Bronchial epithelial cell (primary cell): ENCODE measurements at regions not wholly inside any gene's neighbourhood (a gene's known extent, or its start where the extent isn't known, plus 50 kb on each side); places are given as distances from the start of the nearest gene placed in this dataset.
A peak's percentile ranks its signal among the peaks of the same experiment; 100 is the strongest.

Source experiments
- DNase-seq: peaks from one replicate; pipeline ENCODE4 v3.0.0-alpha.2; 2010; ENCODE audit warnings: low read depth
- FAIRE-seq: peaks from 2 replicates; lab custom pipeline; 2011; peaks lifted over from hg19 to GRCh38; lab: Jason Lieb, UNC
- H3K27me3 ChIP-seq: 2 replicates; pipeline ENCODE4 v1.5.1; 2011; ENCODE audit warnings: low read length; ENCODE audit not compliant: control insufficient read depth, insufficient read depth
- H3K36me3 ChIP-seq: 2 replicates; pipeline ENCODE4 v1.5.1; 2011; ENCODE audit warnings: low read length; ENCODE audit not compliant: control insufficient read depth, insufficient read depth
- H3K4me3 ChIP-seq: 2 replicates; pipeline ENCODE4 v1.5.1; 2011; ENCODE audit warnings: mild to moderate bottlenecking, low read depth, low read length, control low read depth
- CTCF ChIP-seq: IDR thresholded peaks from 2 replicates; pipeline ENCODE4 v1.5.1; 2011; ENCODE audit warnings: mild to moderate bottlenecking, moderate library complexity, low read length, control low read depth, inconsistent platforms; ENCODE audit not compliant: insufficient read depth, severe bottlenecking

- H3K4me3 ChIP-seq = no peak overlapping the region
- FAIRE-seq (no peak), DNase-seq (no peak)
- peaks cover 3% of the 10 kb centered on the region for H3K27me3 ChIP-seq
- no peak for TF ChIP-seq CTCF
- H3K36me3 ChIP-seq = no peaks in the 10 kb centered on the region
Measured at GRCh38 chr14:98937712-98938505, 334.1 kb downstream of the BCL11B start.

- no peaks in the 10 kb centered on the region for H3K36me3 ChIP-seq
- no peak for TF ChIP-seq CTCF
- no peaks in the 10 kb centered on the region for H3K27me3 ChIP-seq
- DNase-seq (no peak), FAIRE-seq (peak; percentile 76)
- no peak overlapping the region for H3K4me3 ChIP-seq
Measured at GRCh38 chr14:98940693-98941437, 331.1 kb downstream of the BCL11B start.

GRCh38 chr14:98941481-98941880, 330.5 kb downstream of the BCL11B start:
- Histone ChIP-seq H3K4me3 (no peak overlapping the region), H3K36me3 (no peaks in the 10 kb centered on the region), H3K27me3 (no peaks in the 10 kb centered on the region)
- no peak for FAIRE-seq
- DNase-seq = no peak
- TF ChIP-seq CTCF = no peak

GRCh38 chr14:98943907-98944306, 328.1 kb downstream of the BCL11B start:
- no peak for FAIRE-seq
- DNase-seq = no peak
- Histone ChIP-seq H3K36me3 (no peaks in the 10 kb centered on the region), H3K4me3 (no peak overlapping the region), H3K27me3 (no peaks in the 10 kb centered on the region)
- TF ChIP-seq CTCF = no peak

GRCh38 chr14:98944989-98945388, 327.0 kb downstream of the BCL11B start:
- Histone ChIP-seq H3K27me3 (no peaks in the 10 kb centered on the region), H3K36me3 (no peaks in the 10 kb centered on the region), H3K4me3 (no peak overlapping the region)
- FAIRE-seq (no peak), DNase-seq (no peak)
- no peak for TF ChIP-seq CTCF
